Adrenal gland (tissue), 9 donors: ENCODE measurements at regions not wholly inside any gene's neighbourhood (a gene's known extent, or its start where the extent isn't known, plus 50 kb on each side); places are given as distances from the start of the nearest gene placed in this dataset.

Experiments used
- DNase-seq, 7 donors: peaks; one replicate each; pipeline ENCODE4 v3.0.0-alpha.2; 2019 to 2020
- H3K27ac ChIP-seq, 5 donors: fragments of 200-600 bp; sonication (generic) in 4 of 5; 1 replicate in 3 of 5; 2 replicates in 2 of 5; pipeline versions ENCODE4 v1.5.1 to v1.8.0; 2016 to 2020; ENCODE audit warnings: mild to moderate bottlenecking in 1 of 5
- H3K27me3 ChIP-seq: fragments of 200-600 bp; 2 replicates; pipeline ENCODE4 v1.8.0; 2021
- H3K36me3 ChIP-seq, 2 donors: fragments of 200-600 bp; replicated peaks in 1 of 2; 1 replicate in 1 of 2; 2 replicates in 1 of 2; pipeline versions ENCODE4 v1.5.1 to v1.8.0; 2018 to 2022
- H3K4me1 ChIP-seq, 2 donors: fragments of 200-600 bp; replicated peaks in 1 of 2; 1 replicate in 1 of 2; 2 replicates in 1 of 2; pipeline versions ENCODE4 v1.5.1 to v1.8.0; 2018 to 2021
- H3K4me3 ChIP-seq, 4 donors: fragments of 200-600 bp; sonication (generic) in 3 of 4; one replicate each; pipeline ENCODE4 v1.5.1; 2016 to 2018
- H3K9me3 ChIP-seq, 3 donors: fragments of 200-600 bp; sonication (generic) in 1 of 3; replicated peaks in 1 of 3; 1 replicate in 2 of 3; 2 replicates in 1 of 3; pipeline versions ENCODE4 v1.5.1 to v1.8.0; 2016 to 2021
- CTCF ChIP-seq, 6 experiments: fragments of 450-650 bp in 4 of 6; fragments of 200-600 bp in 2 of 6; sonication (generic) in 1 of 6; IDR thresholded peaks; 1 replicate in 5 of 6; 2 replicates in 1 of 6; pipeline versions ENCODE4 v1.5.1 to v1.8.0; 2016 to 2021; ENCODE audit warnings: antibody characterized with exemption in 6 of 6, mild to moderate bottlenecking in 2 of 6, moderate library complexity in 1 of 6
- POLR2A ChIP-seq, 2 donors: fragments of 450-650 bp; IDR thresholded peaks; one replicate each; pipeline ENCODE4 v1.6.1; 2017; ENCODE audit warnings: antibody characterized with exemption in 2 of 2, mild to moderate bottlenecking in 2 of 2, moderate library complexity in 1 of 2
- WGBS, 4 donors: extraction: QIAGEN DNeasy Blood & Tissue Kit in 2 of 4; methylation state at CpG; one replicate each; pipeline versions ENCODE4 v1.1.5 to v1.1.7; 2013 to 2017; 5-methylcytosine and 5-hydroxymethylcytosine counted together
- intact Hi-C, 2 donors: fragments of 100-400 bp; cut with DNase I; formaldehyde crosslinking; loops; one replicate each; pipeline versions ENCODE4 v1.14.1 to v1.15.0; 2022 to 2023
- donor health status: healthy with polysubstance abuse.
- donor health status: Bipolar disorder and iron deficiency.
- donor health status: DM: yes; HTN: yes; CAD: no.
- donor health status: DM: no; HTN: no; CAD: no.
- donor health status: DM: no; HTN: no; CAD: no.

DNA sequence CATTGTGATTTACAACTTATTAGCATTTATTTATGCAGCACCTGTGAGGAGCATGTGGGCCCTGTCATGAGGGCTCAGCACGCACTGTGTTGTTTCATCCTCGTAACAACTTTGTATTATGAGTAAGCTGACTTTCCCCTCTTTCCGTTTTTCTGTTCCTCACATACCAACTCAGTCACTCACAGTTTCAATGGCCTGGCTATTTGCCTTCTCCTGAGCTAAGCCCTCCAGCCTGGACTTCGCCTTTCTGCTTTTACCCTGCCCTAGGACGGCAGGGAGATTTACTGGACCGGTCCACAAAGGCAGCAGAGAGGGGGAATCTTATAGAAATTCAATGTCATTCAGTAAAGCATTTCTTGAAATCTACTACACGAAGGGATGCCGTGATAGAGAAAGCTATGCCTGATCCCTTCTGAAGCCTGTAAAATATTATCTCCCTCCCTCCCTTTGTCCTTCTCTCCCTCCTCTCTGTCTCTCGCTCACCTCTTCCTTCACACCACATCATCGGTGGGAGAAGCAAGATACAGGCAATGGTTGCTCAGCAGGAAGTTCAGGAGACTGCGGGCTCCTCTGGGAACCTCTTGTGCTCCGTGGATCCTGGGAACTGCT, 219.2 kb upstream of the TBX3 start:
- Histone ChIP-seq H3K4me1 (no peaks in the 10 kb centered on the region), H3K27me3 (no peaks in the 10 kb centered on the region), H3K27ac (no peak overlapping the region), H3K9me3 (no peaks in the 10 kb centered on the region), H3K36me3 (no peaks in the 10 kb centered on the region), H3K4me3 (no peak overlapping the region)
- TF ChIP-seq CTCF (IDR thresholded peaks at IDR 0.05) (no peak), POLR2A (IDR thresholded peaks at IDR 0.05) (no peak)
- intact Hi-C loops: no loop called here
- no peak for DNase-seq
- WGBS, 4 donors: 70 to 84% (median 79%) methylated on average over 12 of the region's 12 CpGs

DNA sequence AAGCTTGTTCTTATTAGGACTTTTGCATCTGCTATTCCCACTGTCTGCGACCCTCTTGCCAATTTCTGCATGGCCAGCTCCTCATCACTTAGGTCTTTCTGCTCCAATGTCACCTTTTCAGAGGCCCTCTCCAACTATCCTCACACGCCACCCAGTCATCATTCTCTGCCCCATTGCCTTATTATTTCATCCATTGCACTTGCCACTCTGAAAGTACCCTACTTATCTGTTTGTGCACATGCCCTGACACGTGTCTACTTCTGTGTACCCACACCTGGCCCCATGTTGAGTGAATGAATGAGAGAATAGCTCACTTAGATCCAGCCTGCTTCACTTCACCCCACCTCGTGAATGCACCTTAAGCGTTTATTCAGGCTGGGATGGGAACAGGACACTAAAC, 218.7 kb upstream of the TBX3 start:
- H3K4me1 ChIP-seq: no peaks in the 10 kb centered on the region
- 86 to 93% (median 90%) methylated on average over 5 of the region's 5 CpGs for WGBS, 4 donors
- H3K27ac ChIP-seq: no peak overlapping the region
- no peaks in the 10 kb centered on the region for H3K9me3 ChIP-seq
- H3K27me3 ChIP-seq: no peaks in the 10 kb centered on the region
- TF ChIP-seq CTCF (IDR thresholded peaks at IDR 0.05) (no peak), POLR2A (IDR thresholded peaks at IDR 0.05) (no peak)
- DNase-seq: no peak
- no peak overlapping the region for H3K4me3 ChIP-seq
- intact Hi-C loops: no loop called here
- H3K36me3 ChIP-seq: no peaks in the 10 kb centered on the region

DNA sequence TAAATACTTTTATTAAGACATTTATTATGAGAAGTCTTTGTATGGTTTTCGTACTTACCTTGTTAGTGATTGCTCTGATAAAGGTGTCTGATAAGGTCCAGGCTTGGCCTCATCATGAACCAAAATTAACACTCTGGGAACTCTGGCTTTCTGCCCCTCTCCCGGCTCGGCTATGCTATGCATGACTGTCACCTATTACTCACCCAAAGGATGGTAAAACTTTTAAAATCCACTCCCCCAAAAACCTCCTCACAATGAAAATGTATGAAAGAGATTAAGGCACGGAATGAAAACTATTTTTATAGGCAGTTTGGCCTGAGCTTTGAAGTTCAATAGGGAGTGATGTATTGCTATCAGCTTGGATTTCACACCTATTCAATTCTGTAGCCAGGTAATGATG, 217.3 kb upstream of the TBX3 start:
- no peaks in the 10 kb centered on the region for H3K4me1 ChIP-seq
- no peak for DNase-seq
- intact Hi-C loops: no loop called here
- no peak overlapping the region for H3K4me3 ChIP-seq
- H3K27ac ChIP-seq: no peak overlapping the region
- H3K9me3 ChIP-seq: no peaks in the 10 kb centered on the region
- no peak for TF ChIP-seq POLR2A (IDR thresholded peaks at IDR 0.05)
- TF ChIP-seq CTCF (IDR thresholded peaks at IDR 0.05): no peak
- H3K27me3 ChIP-seq: no peaks in the 10 kb centered on the region
- WGBS, 4 donors: 72 to 84% (median 77%) methylated on average over 4 of the region's 4 CpGs
- H3K36me3 ChIP-seq: no peaks in the 10 kb centered on the region

DNA sequence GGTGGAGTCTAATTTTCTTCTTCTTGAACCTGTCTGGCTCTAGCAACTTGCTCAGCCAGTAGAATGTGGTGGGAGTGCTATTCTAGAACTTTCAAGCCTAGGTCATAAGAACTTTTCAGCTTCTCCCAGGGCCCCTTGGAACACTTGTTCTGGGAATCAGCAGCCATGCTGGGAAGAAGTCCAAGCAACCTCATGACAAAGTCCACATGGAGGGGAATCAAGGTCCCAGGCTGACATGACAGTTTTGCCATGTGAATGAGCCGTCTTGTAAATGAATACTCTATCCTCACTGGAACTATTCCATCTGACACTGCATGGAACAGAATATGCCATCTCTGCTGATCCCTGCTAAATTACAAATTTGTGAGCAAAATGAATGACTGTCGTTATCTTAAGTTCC, 214.2 kb upstream of the TBX3 start:
- no peak for DNase-seq
- intact Hi-C loops: no loop called here
- Histone ChIP-seq H3K4me3 (no peak overlapping the region), H3K27ac (no peak overlapping the region), H3K36me3 (no peaks in the 10 kb centered on the region), H3K4me1 (no peaks in the 10 kb centered on the region), H3K9me3 (no peaks in the 10 kb centered on the region), H3K27me3 (no peaks in the 10 kb centered on the region)
- TF ChIP-seq CTCF (IDR thresholded peaks at IDR 0.05) (no peak), POLR2A (IDR thresholded peaks at IDR 0.05) (no peak)
- 80 to 84% (median 82%) methylated on average over 2 of the region's 2 CpGs for WGBS, 4 donors
